ENCODE measurements at regions not wholly inside any gene's neighbourhood (a gene's known extent, or its start where the extent isn't known, plus 50 kb on each side); places are given as distances from the start of the nearest gene placed in this dataset.
"Not testable (repeated sequence)": the region's sequence is repeated elsewhere in the genome, so short reads cannot be mapped to it uniquely, and the experiment has no call there.

GRCh38 chr6:19552076-19552475 is 285.1 kb upstream of the ID4 start:
- no peak for DNase-seq (ENCODE audit: low read depth)

- DNase-seq (ENCODE audit: low read depth) = no peak
Observed at GRCh38 chr6:19552588-19552987, 284.6 kb upstream of the ID4 start.

- no peak for DNase-seq (ENCODE audit: low read depth)
Observed at GRCh38 chr6:19554356-19555225, 282.6 kb upstream of the ID4 start.

DNA sequence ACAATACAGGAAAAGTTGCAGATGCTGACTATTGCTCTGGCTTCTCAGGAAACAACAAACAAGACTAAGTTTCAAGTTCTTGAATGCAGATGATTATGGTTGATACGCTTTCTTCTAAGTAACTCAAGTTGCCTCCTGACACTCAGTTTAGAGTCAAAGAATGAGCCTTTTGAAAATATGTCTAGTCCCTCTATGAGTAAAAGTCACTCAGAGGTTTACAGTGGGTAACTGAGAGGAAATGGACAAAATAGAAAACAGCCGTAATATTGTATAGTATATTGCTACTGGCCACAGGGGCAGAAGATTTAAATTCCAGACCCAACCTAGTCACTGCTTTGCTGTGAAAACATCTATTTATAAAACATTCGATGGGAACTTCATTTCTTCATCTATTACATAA is 280.0 kb upstream of the ID4 start:
- DNase-seq (ENCODE audit: low read depth) = no peak

DNA sequence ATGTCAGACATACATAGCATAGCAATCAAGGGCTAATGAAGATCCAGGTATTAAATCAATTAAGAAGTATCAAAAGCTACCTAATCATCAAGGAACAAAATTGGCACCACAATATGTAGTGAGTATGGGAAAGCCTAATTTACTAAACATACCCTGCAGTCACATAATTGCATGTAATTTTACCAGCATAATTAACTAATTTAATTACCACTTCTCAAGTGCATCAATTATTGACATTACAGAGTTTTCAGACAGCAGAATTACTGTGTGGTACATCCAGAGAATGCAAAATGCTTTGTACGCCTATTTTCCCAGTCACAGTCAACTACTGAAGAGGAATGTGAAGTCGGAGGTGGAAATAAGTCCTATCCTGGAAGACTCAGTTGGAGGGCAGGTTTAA is 279.0 kb upstream of the ID4 start:
- no peak for DNase-seq (ENCODE audit: low read depth)

DNA sequence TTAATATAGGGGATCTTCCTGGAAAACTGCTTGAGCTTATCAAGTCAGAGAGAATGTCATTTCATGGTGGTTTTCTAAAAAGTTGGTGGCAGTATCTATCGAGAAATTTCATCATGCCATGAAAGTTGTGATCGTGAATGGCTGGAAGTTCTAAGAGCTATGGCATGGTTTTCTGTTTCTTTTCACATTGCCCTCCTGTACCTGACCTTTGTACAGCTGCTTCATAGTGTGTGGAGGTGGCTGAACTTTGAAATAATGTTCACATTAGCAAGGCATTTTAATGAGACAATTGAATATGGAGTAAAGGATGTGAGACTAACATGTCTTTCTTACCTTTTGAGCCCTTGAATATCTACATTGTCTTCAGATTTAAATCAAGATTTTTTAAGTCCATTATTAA is 278.2 kb upstream of the ID4 start:
- no peak for DNase-seq (ENCODE audit: low read depth)

GRCh38 chr6:19562468-19562867 is 274.7 kb upstream of the ID4 start:
- no peak for DNase-seq (ENCODE audit: low read depth)

GRCh38 chr6:19569563-19569962 is 267.6 kb upstream of the ID4 start:
- DNase-seq (ENCODE audit: low read depth) = no peak

GRCh38 chr6:19571176-19571575 is 266.0 kb upstream of the ID4 start:
- no peak for DNase-seq (ENCODE audit: low read depth)

GRCh38 chr6:19578481-19578880 is 258.7 kb upstream of the ID4 start:
- no peak for DNase-seq (ENCODE audit: low read depth)

DNA sequence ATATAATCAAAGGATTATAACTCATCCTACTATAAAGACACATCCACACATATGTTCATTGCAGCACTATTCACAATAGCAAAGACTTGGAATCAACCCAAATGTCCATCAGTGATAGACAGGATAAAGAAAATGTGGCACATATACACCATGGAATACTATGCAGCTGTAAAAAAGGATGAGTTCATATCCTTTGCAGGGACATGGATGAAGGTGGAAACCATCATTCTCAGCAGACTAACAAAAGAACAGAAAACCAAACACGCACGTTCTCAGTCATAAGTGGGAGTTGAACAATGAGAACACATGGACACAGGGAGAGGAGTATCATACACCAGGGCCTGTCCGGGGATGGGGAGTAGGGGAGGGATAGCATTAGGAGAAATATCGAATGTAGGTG is 253.0 kb upstream of the ID4 start:
- DNase-seq (ENCODE audit: low read depth) = not testable (repeated sequence)

DNA sequence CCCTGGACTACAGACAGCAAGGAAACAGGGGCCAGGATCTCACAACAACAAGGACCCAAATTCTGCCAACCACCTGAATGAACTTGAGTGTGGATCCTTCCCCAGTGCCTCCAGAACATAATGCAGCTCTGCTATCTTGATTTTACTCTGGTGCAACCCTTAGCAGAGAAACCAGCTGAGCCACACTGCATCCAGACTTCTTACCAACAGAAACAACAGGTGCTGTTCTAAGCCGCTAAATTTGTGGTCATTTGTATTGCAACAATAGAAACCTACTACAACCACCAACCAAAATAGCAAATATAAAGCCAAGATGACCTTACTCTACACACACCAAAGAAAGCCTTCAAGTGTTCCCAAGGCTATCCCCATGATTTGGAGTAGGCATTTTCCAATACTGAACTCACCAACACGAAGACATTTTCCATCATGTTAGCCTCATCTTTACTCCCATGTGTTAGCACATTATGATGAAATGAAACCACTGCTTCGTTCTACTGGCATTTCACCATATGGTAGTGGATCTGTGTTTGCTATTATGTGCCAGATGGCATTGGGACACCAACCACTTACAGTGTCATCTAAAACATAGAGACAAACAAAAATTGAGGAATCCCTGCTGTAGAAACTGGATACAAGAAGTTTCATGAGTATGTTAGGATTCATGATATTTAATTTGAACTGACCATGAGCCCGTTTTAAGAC is 249.8 kb upstream of the ID4 start:
- no peak for DNase-seq (ENCODE audit: low read depth)

- no peak for DNase-seq (ENCODE audit: low read depth)
Observed at GRCh38 chr6:19590501-19591131, 246.6 kb upstream of the ID4 start.

GRCh38 chr6:19597809-19598320 is 239.3 kb upstream of the ID4 start:
- no peak for DNase-seq (ENCODE audit: low read depth)

DNA sequence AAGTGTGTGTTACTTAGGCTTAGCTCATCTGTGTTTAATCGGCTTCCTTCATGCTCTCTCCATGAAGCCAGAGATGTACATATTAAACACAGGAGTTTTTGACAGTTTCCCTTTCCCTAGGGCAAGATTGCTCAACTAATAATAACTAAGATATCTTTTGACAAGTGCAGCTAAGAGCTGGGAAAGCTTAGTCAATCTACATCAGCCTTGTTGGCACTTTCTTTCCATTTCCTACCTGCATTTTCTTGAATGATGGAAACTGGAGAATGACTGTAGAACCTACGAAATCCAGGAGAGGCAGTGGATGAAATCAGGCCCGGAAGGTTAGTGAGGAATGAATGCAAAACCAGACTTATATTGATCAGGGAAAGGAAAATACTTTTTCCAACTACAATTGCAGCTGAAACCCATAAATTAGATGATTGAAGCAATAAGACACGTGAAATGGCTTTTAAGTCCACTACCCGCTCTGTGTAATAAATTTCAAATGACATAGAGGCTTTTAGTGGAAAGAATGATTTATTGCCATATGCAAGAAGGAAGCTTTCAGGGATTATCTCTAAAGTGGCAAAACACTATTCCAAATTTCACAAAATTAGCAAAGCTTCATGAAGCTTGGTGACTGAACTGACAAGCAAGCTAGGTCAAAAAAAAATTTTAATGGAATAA is 237.2 kb upstream of the ID4 start:
- no peak for DNase-seq (ENCODE audit: low read depth)

DNA sequence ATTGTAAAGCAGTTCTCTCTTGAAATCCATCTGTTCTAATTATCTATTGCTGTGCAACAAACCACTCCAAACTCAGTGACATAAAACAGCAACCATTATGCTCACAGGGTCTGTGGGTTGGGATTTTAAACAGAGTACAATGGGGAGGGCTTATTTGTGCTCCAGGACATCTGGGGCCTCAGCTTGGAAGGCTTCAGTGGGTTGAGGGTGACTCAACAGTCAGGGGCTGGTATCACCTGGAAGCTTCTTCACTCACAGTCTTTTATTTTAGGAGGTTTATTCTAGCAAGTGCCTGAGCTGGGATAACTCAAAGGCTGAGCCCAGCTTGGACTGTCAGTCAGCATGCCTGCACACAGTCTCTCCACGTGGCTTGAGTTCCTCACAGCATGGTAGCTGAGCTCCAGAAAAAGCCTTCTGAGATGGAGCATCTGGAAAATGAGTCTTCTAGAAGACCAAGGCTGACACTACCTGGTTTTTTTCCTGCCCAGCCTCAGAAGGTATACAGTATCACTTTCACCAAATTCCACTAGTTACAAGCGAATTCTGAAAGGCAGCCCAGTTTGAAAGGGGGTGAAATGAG is 234.6 kb upstream of the ID4 start:
- DNase-seq (ENCODE audit: low read depth) = no peak

DNA sequence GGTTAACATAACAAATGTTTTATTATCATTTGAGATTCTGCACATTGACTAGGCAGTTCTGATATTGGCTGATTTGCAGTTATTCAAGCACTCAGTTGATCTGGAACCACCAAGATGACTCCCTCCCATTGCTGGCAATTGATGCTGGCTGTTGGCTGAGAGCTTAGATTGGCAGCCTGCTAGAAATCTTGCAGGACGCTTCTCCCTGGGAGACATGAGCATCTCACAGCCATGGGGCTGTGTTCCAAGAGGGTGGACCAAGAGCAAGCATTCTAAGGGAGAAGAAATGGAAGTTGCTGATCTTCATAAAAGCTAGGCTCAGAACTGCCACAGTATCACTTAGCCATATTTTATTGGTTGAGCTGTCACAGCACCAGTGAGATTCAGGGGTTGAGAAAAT is 233.4 kb upstream of the ID4 start:
- DNase-seq (ENCODE audit: low read depth) = no peak

GRCh38 chr6:19605624-19606023 is 231.5 kb upstream of the ID4 start:
- no peak for DNase-seq (ENCODE audit: low read depth)

DNA sequence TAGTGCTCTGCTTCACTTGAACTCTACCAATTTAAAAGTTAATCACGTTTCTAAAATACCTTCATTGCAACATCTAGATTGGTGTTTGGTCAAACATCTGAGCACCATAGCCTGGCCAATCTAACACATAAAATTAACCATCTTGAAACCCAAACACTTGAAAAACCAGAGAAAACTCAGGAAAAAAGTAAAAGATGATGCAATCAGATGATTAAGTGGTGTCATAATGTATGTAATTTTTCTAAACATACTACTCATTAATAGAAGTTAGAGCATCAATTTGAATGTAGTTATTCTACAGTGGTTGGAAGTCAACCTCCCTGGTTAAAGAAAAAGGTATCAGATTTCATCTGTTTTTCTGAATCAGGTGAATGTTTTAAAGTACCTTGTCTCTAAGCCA is 228.6 kb upstream of the ID4 start:
- no peak for DNase-seq (ENCODE audit: low read depth)

DNA sequence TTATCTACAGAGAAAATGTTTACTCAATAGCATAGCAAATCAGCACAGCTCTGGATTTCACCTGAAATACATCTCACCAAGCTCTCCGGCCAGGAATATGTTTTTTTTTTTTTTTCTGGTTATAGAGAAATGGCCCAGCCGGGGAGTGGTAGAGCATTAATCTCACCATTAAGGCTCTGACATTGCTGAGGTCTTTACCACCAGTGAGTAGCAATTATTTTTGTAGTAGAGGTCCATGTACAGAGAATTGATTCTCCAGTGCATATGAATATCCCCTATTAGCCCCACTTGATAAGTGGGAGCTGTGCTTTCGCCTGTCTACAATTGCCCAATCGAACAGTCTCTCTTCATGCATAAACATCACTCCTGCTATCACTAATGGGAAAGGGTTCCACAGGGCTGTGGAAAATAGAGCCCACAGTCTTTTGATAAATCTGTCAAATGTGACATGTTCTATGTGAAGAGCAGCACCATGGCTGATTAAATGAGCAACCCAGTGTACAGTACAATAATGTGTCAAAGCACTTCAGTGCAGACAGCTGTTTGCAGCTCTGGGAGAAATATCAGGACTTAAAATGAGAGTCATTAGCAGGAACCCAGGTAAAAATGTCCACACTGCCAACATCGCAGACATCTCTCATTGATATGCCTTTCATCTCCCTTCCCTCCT is 227.1 kb upstream of the ID4 start:
- DNase-seq (ENCODE audit: low read depth) = no peak

- not testable (repeated sequence) for DNase-seq (ENCODE audit: low read depth)
Observed at GRCh38 chr6:19612672-19613466, 224.3 kb upstream of the ID4 start.

All from ELR (cell line).